KMS-11 (cell line): ENCODE measurements at regions not wholly inside any gene's neighbourhood (a gene's known extent, or its start where the extent isn't known, plus 50 kb on each side); places are given as distances from the start of the nearest gene placed in this dataset.
A peak's percentile ranks its signal among the peaks of the same experiment; 100 is the strongest.

Experiments used
- H2AFZ ChIP-seq: fragments of 200-600 bp; sonication (generic); 2 replicates; pipeline ENCODE4 v1.6.1; 2016; ENCODE audit warnings: antibody characterized with exemption, mixed run types, low read depth
- H3K27ac ChIP-seq: fragments of 200-600 bp; sonication (generic); 2 replicates; pipeline ENCODE4 v1.6.1; 2016; ENCODE audit warnings: mild to moderate bottlenecking, mixed run types
- H3K27me3 ChIP-seq: fragments of 200-600 bp; sonication (generic); 2 replicates; pipeline ENCODE4 v1.6.1; 2017; ENCODE audit warnings: mild to moderate bottlenecking, low read depth, mixed run types, moderate library complexity; ENCODE audit not compliant: insufficient read depth
- H3K36me3 ChIP-seq: fragments of 200-600 bp; sonication (generic); 2 replicates; pipeline ENCODE4 v1.6.1; 2017; ENCODE audit warnings: mild to moderate bottlenecking, mixed run types; ENCODE audit not compliant: insufficient read depth
- H3K4me1 ChIP-seq: fragments of 200-600 bp; sonication (generic); 2 replicates; pipeline ENCODE4 v1.6.1; 2016; ENCODE audit warnings: mild to moderate bottlenecking, low read depth, mixed run types; ENCODE audit not compliant: poor library complexity, severe bottlenecking
- H3K4me2 ChIP-seq: fragments of 200-600 bp; sonication (generic); 2 replicates; pipeline ENCODE4 v1.7.0; 2016; ENCODE audit warnings: mild to moderate bottlenecking, mixed run types
- H3K4me3 ChIP-seq: fragments of 200-600 bp; sonication (generic); IDR thresholded peaks from 2 replicates; pipeline ENCODE4 v1.6.1; 2017; ENCODE audit warnings: low read depth, low read length, mixed read lengths; ENCODE audit not compliant: insufficient read depth
- H3K79me2 ChIP-seq: fragments of 200-600 bp; sonication (generic); 2 replicates; pipeline ENCODE4 v1.6.1; 2016; ENCODE audit warnings: low read depth, mixed run types; ENCODE audit not compliant: insufficient read depth
- H3K9ac ChIP-seq: fragments of 200-600 bp; sonication (generic); 2 replicates; pipeline ENCODE4 v1.6.1; 2016; ENCODE audit warnings: mild to moderate bottlenecking, mixed run types
- H4K20me1 ChIP-seq: fragments of 200-600 bp; sonication (generic); 2 replicates; pipeline ENCODE4 v1.6.1; 2016; ENCODE audit warnings: mild to moderate bottlenecking, mixed run types; ENCODE audit not compliant: insufficient read depth
- TF ChIP-seq, protein P1 (sequence below): fragments of 200-600 bp; sonication (generic); conservative IDR thresholded peaks from 2 replicates; pipeline ENCODE4 v1.6.1; 2017; ENCODE audit warnings: low read depth, mild to moderate bottlenecking, antibody characterized with exemption, low read length, moderate library complexity, mixed read lengths

DNA sequence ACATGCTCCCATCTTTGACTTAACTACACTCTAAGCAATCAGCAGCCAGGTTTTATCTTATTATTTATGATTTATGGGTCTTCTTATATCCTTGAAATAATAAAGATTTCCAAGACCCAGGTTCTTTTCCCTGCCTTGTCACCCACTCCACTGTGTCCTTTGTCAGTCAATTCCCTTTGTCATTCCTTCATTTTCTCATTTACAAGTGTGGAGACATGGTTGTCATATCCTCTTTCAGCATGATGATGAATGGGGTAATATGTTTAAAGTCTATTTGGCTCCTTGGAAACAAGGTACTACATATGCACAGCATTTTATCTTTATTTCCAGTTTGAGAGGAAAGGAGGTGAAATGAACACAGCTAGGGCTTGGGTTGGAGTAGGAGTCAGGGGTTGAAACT is 521.8 kb downstream of the LMO7 start:
- TF ChIP-seq, protein P1, sequence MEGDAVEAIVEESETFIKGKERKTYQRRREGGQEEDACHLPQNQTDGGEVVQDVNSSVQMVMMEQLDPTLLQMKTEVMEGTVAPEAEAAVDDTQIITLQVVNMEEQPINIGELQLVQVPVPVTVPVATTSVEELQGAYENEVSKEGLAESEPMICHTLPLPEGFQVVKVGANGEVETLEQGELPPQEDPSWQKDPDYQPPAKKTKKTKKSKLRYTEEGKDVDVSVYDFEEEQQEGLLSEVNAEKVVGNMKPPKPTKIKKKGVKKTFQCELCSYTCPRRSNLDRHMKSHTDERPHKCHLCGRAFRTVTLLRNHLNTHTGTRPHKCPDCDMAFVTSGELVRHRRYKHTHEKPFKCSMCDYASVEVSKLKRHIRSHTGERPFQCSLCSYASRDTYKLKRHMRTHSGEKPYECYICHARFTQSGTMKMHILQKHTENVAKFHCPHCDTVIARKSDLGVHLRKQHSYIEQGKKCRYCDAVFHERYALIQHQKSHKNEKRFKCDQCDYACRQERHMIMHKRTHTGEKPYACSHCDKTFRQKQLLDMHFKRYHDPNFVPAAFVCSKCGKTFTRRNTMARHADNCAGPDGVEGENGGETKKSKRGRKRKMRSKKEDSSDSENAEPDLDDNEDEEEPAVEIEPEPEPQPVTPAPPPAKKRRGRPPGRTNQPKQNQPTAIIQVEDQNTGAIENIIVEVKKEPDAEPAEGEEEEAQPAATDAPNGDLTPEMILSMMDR: no peak
- Histone ChIP-seq H3K9ac (no peak overlapping the region), H3K27me3 (no peaks in the 10 kb centered on the region)

DNA sequence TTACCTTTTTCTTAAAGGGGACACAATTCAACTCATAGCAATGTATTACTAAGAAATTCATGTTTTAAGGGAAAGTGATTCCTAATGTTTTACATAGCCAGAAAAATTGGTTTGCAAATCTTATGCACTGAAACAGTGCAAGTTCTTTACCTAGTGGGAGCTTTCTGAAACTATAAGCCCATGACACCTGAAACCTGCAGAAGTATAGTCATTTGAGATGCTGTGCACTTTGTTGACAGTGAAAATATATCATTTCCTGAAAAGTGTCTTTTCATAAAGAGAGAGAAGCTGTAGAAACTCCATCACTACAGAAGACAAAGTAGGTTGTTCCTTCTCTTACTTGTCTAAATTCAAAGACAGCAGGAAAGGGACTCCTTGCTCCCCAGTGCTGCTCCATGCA is 517.1 kb downstream of the LMO7 start:
- Histone ChIP-seq H3K79me2 (no peaks in the 10 kb centered on the region), H3K36me3 (no peaks in the 10 kb centered on the region), H3K27me3 (no peaks in the 10 kb centered on the region), H4K20me1 (no peaks in the 10 kb centered on the region), H3K4me3 (no peak overlapping the region), H3K9ac (no peak overlapping the region), H2AFZ (no peak overlapping the region), H3K27ac (no peak overlapping the region), H3K4me2 (no peak overlapping the region), H3K4me1 (peaks cover 10% of the 10 kb centered on the region)
- TF ChIP-seq, protein P1: no peak

More for the DNA sequence above, 521.8 kb downstream of the LMO7 start:
- Histone ChIP-seq H4K20me1 (no peaks in the 10 kb centered on the region), H3K27ac (no peak overlapping the region), H3K79me2 (no peaks in the 10 kb centered on the region), H3K4me1 (no peaks in the 10 kb centered on the region), H3K36me3 (no peaks in the 10 kb centered on the region), H2AFZ (no peak overlapping the region), H3K4me3 (no peak overlapping the region), H3K4me2 (no peak overlapping the region)

DNA sequence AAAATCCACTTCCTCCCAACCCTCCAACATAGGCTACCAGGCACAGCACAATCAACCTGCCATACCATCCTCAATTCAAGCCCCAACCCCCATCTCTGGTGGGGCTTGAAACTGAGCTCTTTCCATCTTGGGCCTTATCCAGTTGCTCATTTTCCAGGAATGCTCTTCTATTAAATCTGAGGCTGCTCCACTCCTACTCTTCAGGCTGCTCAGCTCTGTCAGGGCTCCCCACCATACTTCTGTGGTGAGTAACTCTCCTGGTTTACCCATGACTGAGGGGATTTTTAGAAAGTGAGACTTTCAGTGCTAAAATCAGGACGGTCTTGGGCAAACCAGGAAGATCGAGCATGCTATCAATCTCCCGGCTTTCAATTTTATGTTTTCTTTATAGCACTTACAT is 512.8 kb downstream of the LMO7 start:
- Histone ChIP-seq H3K4me3 (no peak overlapping the region), H4K20me1 (no peaks in the 10 kb centered on the region), H2AFZ (peak overlapping the region; percentile 30; the same call in 1 of the 2 replicates), H3K36me3 (no peaks in the 10 kb centered on the region), H3K79me2 (no peaks in the 10 kb centered on the region), H3K4me2 (peak overlapping the region; percentile 6; the same call in 1 of the 2 replicates), H3K4me1 (peaks cover 17% of the 10 kb centered on the region), H3K9ac (no peak overlapping the region), H3K27ac (no peak overlapping the region), H3K27me3 (no peaks in the 10 kb centered on the region)
- TF ChIP-seq, protein P1: no peak

DNA sequence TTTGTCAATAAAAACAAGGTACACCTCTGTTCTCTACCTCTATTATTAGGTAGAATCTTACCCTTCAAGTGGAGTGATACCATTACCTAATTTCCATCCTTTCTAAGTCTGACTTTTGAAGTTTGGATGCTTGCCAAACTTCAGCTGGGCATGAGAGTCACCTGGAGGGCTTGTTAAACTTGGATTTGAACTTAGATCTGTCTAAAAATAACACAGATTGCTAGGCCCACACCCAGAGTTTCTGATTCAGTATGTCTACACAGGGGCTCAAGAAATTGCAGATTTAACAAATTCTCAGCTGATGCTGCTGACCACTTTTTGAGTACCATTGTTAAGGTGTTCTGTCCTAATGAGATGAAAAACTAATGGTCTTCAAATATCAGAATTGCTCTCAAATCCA is 512.2 kb downstream of the LMO7 start:
- Histone ChIP-seq H3K27me3 (no peaks in the 10 kb centered on the region), H3K4me1 (peaks cover 17% of the 10 kb centered on the region), H3K27ac (no peak overlapping the region), H3K36me3 (no peaks in the 10 kb centered on the region), H3K4me3 (no peak overlapping the region), H3K9ac (no peak overlapping the region), H3K4me2 (no peak overlapping the region), H2AFZ (no peak overlapping the region), H3K79me2 (no peaks in the 10 kb centered on the region), H4K20me1 (no peaks in the 10 kb centered on the region)
- TF ChIP-seq, protein P1: no peak
